IgD-negative memory B cell (primary cell): ENCODE measurements at regions not wholly inside any gene's neighbourhood (a gene's known extent, or its start where the extent isn't known, plus 50 kb on each side); places are given as distances from the start of the nearest gene placed in this dataset.

Experiments
- H3K27ac Mint-ChIP-seq, 3 donors: one replicate each; pipeline ENCODE4 v1.8.0; 2020 to 2022; ENCODE audit warnings: mild to moderate bottlenecking in 3 of 3, mixed read lengths in 3 of 3, moderate library complexity in 1 of 3
- H3K27me3 Mint-ChIP-seq: one replicate; pipeline ENCODE4 v1.8.0; 2021; ENCODE audit warnings: mixed read lengths
- H3K36me3 Mint-ChIP-seq: one replicate; pipeline ENCODE4 v1.8.0; 2020; ENCODE audit warnings: mild to moderate bottlenecking, mixed read lengths
- H3K4me1 Mint-ChIP-seq, 3 donors: one replicate each; pipeline ENCODE4 v1.8.0; 2020 to 2022; ENCODE audit warnings: mixed read lengths in 3 of 3, mild to moderate bottlenecking in 1 of 3
- H3K4me3 Mint-ChIP-seq, 4 donors: one replicate each; pipeline ENCODE4 v1.8.0; 2020 to 2022; ENCODE audit warnings: mild to moderate bottlenecking in 4 of 4, mixed read lengths in 4 of 4, moderate library complexity in 3 of 4
- H3K9me3 Mint-ChIP-seq, 3 donors: one replicate each; pipeline ENCODE4 v1.8.0; 2020 to 2021; ENCODE audit warnings: mixed read lengths in 3 of 3, mild to moderate bottlenecking in 1 of 3

DNA sequence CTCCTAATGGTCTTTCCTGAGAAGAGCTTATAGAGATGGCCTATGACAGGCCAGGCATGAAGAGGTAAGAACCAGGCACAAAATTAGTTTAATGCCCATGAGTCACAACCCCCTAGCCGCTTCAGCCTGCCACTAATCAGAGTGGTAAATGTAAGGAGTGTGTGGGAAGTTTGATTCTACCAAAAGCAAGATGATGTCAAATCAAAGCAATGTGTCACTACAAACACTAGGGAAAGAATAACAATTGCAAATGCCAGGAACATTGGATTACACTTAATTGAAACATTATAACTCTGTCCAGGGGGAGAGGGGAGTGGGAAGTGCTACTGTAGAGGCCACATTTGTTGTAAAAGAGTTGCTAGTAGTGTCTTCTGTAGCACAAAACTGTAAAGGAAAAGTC, 596.6 kb upstream of the AGTR1 start:
- Mint-ChIP-seq H3K4me3 (no peak overlapping the region), H3K36me3 (no peaks in the 10 kb centered on the region), H3K9me3 (peaks cover 0 to 4% (median 0%) of the 10 kb centered on the region in 3 donors), H3K4me1 (no peaks in the 10 kb centered on the region), H3K27ac (no peak overlapping the region), H3K27me3 (no peaks in the 10 kb centered on the region)

DNA sequence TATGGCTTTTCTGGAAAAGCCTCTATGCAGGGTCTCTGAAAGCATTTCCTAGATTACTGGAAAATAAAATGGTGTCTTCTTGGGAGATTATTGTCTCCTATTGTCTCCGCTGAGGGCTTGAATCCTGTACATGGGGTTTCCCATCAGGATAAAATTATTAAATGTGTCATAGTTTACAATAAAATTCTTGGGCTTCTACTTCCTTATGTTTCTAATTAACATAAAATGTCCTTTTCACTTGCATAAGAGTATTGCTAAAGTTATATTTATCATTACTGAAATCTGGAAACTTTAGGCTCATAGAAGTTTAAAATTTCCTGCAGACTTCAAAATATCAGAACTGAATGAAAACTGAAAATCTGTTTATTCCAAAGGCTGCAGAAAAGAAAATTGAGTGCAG, 595.5 kb upstream of the AGTR1 start:
- H3K27ac Mint-ChIP-seq = no peak overlapping the region
- no peaks in the 10 kb centered on the region for H3K4me1 Mint-ChIP-seq
- H3K27me3 Mint-ChIP-seq = no peaks in the 10 kb centered on the region
- H3K36me3 Mint-ChIP-seq = no peaks in the 10 kb centered on the region
- H3K4me3 Mint-ChIP-seq = no peak overlapping the region
- H3K9me3 Mint-ChIP-seq = peaks cover 0 to 4% (median 0%) of the 10 kb centered on the region in 3 donors

DNA sequence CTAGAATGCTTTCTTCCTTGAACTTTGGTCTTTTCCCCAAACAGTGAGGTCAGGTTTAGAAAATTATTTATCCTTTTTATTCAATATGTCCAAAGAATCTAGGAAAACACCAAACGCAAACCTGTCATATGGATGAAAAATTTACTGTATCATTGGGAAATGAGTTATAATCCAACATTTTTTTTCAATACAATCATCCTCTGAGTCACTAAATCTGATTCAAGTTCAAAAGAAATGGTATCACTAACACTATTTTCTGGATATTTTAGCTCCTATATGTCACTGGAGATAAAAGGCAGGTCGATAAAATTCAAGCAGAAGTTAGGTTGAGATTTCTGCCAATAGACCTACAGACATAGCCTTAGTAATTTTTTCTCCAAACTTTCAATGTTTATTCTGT, 591.6 kb upstream of the AGTR1 start:
- H3K27ac Mint-ChIP-seq = no peak overlapping the region
- H3K9me3 Mint-ChIP-seq = peaks cover 0 to 4% (median 0%) of the 10 kb centered on the region in 3 donors
- H3K36me3 Mint-ChIP-seq = no peaks in the 10 kb centered on the region
- no peak overlapping the region for H3K4me3 Mint-ChIP-seq
- no peaks in the 10 kb centered on the region for H3K27me3 Mint-ChIP-seq
- no peaks in the 10 kb centered on the region for H3K4me1 Mint-ChIP-seq

DNA sequence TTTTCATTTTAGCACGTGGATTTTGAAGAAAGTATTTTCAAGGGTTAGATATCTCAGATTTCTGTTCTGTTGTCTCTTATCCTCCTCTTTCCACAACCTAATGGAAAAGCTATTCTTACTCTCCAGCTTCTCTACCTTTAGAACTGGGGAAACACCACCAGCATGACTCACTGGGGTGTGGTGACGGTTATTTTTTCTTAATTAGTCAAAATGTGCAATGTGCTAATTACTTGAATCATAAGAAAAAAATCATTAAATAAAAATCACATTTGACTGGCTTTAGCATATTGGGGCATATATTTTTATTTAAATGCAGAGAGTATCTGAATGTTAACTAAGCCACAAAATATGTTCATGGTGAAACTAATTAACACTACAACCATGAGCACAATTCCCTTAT, 570.7 kb upstream of the AGTR1 start:
- no peaks in the 10 kb centered on the region for H3K36me3 Mint-ChIP-seq
- H3K4me1 Mint-ChIP-seq = no peaks in the 10 kb centered on the region
- no peaks in the 10 kb centered on the region for H3K9me3 Mint-ChIP-seq

DNA sequence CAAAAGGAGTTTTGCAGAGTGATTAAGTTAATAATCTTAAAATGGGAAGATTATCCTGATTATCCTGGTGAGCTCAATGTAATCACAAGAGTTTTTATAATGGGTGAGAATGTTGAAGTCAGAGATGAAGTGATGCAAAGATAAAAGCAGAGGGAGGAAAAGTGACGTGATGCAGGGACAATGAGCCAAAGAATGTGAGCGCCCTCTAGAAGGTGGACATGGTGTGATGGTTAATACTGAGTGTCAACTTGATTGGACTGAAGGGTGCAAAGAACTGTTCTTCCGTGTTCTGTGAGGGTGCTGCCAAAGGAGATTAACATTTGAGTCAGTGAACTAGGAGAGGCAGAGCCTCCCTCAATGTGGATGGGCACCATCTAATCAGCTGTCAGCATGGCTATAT, 569.6 kb upstream of the AGTR1 start:
- Mint-ChIP-seq H3K27ac (no peak overlapping the region), H3K9me3 (peaks cover 2 to 6% (median 4%) of the 10 kb centered on the region in 3 donors), H3K4me1 (no peaks in the 10 kb centered on the region), H3K4me3 (no peak overlapping the region), H3K36me3 (no peaks in the 10 kb centered on the region), H3K27me3 (no peaks in the 10 kb centered on the region)

More for the DNA sequence above, 570.7 kb upstream of the AGTR1 start:
- Mint-ChIP-seq H3K27ac (no peak overlapping the region), H3K4me3 (no peak overlapping the region), H3K27me3 (no peaks in the 10 kb centered on the region)

DNA sequence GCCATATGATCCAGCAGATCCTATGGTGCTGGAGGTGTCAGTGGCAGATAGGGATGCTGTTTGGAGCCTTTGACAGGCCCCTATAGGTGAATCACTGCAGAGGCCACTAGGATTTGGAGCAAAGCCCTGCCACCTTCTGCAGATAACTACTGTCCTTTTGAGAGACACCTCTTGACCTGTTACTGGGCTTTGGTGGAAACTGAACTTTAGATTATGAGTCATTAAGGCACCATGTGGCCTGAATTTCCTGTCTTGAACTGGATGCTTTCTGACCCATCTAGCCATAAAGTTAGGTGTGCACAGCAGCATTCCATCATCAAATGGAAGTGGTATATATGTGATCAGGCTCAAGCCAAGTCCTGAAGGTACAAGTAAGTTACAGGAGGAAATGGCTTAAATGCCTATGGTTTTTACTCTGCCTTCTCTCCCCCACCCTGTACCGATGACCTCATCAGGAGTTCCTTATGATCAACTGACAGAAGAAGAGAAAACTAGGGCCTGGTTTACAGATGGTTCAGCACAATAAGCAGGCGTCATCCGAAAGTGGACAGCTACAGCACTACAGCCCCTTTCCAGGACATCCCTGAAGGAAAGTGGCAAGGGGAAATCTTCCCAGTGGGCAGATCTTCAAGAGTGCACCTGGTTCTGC, 565.6 kb upstream of the AGTR1 start:
- Mint-ChIP-seq H3K9me3 (peaks cover 4 to 13% (median 5%) of the 10 kb centered on the region in 3 donors), H3K27me3 (no peaks in the 10 kb centered on the region), H3K4me1 (no peaks in the 10 kb centered on the region), H3K27ac (no peak overlapping the region), H3K36me3 (no peaks in the 10 kb centered on the region), H3K4me3 (no peak overlapping the region)

DNA sequence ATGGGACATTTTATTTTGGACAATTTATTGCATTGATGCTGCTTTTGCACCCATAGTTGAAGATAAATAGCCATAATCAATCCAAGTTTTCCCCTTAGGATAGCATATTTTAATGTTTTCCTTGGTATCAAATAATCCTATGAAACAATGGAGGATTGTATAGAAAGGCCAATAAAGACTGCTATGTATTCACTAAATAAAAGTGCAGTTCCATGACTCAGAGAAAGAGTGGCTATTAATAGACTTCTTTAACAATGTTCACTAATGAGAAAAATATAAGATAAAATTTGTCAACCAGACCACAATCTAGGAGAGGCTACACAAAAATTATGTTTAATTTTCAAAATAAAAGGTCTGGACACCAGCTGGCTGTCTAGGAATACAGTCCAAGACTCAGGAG, 560.9 kb upstream of the AGTR1 start:
- Mint-ChIP-seq H3K36me3 (no peaks in the 10 kb centered on the region), H3K27me3 (no peaks in the 10 kb centered on the region), H3K4me1 (no peaks in the 10 kb centered on the region)

DNA sequence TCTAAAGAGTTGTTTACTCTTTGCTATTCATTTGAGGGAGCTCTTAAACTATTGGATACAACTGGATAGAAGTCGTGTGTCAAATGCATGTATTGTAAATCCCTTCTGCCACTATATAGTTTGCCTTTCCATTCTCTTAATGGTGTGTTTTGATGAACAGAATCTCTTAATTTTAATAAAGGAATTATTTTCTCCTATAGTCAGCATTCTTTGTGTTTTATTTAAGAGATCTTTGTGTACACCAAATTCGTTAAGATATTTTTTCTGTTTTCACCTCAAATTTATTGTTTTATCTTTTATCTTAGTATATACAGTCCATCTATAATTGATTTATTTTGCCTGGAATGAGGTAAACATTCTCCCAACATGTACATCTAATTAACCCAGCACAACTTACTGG, 551.5 kb upstream of the AGTR1 start:
- no peak overlapping the region for H3K27ac Mint-ChIP-seq
- no peaks in the 10 kb centered on the region for H3K36me3 Mint-ChIP-seq
- peaks cover 0 to 2% (median 0%) of the 10 kb centered on the region in 3 donors for H3K9me3 Mint-ChIP-seq
- peaks cover 0 to 1% (median 0%) of the 10 kb centered on the region in 3 donors for H3K4me1 Mint-ChIP-seq
- H3K4me3 Mint-ChIP-seq = no peak overlapping the region
- no peaks in the 10 kb centered on the region for H3K27me3 Mint-ChIP-seq

More for the DNA sequence above, 560.9 kb upstream of the AGTR1 start:
- H3K9me3 Mint-ChIP-seq = peaks cover 4 to 13% (median 5%) of the 10 kb centered on the region in 3 donors
- H3K27ac Mint-ChIP-seq = no peak overlapping the region
- H3K4me3 Mint-ChIP-seq = no peak overlapping the region

DNA sequence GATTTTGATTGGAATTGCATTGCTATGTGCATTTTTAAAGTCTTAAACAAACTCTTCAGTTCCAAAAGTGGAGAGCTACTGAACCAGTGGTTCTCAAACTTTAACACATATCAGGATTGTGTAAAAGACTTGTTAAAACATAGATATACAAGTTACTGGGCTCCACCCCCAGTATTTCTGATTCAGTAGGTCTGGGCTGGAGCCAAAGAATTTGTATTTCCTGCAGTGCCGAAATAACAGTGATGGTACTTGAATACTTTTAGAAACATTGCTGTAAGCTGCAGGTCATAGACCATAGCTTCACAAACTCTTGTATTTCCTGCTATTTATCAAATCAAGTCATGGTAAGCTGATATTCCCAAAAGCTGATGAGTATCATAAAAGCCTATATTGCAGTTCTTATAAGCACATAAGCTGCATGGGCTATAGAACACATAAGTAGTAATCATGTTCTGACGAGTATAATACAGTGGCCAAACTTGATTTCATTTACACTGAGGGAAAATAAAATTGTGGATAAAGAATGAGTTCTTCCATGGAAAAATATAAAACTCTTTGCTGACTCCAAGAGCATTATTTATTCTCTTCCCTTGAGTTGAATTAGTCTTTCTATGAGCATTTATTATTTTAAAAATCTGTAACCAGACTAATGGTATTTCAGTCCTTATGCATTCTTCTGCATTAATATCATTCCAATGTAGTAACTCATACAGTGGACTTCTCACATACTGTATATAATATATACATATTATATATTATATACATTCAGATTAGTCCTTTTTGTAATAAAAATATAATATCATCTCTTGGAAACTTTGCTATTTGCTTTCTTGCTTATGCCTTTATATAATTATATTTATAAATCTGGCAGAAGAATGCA, 550.5 kb upstream of the AGTR1 start:
- no peak overlapping the region for H3K4me3 Mint-ChIP-seq
- no peak overlapping the region for H3K27ac Mint-ChIP-seq
- peaks cover 2 to 3% (median 2%) of the 10 kb centered on the region in 3 donors for H3K9me3 Mint-ChIP-seq
- H3K4me1 Mint-ChIP-seq = peaks cover 0 to 1% (median 0%) of the 10 kb centered on the region in 3 donors
- no peaks in the 10 kb centered on the region for H3K27me3 Mint-ChIP-seq
- no peaks in the 10 kb centered on the region for H3K36me3 Mint-ChIP-seq

DNA sequence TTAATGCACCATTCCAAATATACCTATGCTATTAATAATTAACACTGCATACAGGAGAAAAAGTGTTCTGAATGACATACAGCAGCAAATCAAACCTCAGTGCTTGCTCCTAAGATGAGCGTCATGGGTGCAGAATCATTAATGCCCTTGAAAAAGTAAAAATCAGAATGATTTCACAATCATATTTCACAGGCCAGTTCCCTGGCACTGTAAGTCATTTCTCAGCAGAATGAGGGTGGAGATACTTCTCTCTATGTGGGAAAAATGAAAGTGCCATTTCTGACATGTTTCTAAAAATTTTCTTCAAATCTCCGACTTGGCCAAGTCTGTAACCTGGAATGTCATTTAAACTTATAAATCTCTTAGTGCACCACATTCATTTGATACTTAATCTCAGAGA, 549.8 kb upstream of the AGTR1 start:
- no peaks in the 10 kb centered on the region for H3K27me3 Mint-ChIP-seq
- H3K4me1 Mint-ChIP-seq = peaks cover 0 to 1% (median 0%) of the 10 kb centered on the region in 3 donors
- peaks cover 2 to 4% (median 3%) of the 10 kb centered on the region in 3 donors for H3K9me3 Mint-ChIP-seq

DNA sequence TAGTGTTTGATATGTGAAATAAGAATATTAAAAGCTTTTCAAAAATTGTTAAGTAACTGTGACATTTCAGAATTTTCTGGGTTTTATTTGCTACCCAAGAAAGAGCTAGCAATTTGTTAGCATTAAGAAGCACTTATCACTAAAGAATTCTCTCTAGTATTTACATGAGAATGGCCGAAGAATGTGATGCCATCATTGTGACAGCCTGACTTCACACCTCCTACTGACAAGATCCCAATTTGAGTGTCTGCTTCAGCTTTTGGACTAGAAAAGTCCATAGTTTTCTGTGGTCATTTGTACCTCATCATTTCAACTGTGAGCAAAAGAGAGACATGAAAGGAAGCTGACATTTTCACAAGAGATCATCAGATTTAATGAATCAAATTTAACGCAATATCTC, 548.1 kb upstream of the AGTR1 start:
- no peaks in the 10 kb centered on the region for H3K27me3 Mint-ChIP-seq
- H3K9me3 Mint-ChIP-seq = peaks cover 2 to 4% (median 3%) of the 10 kb centered on the region in 3 donors
- no peak overlapping the region for H3K4me3 Mint-ChIP-seq
- no peaks in the 10 kb centered on the region for H3K36me3 Mint-ChIP-seq
- H3K4me1 Mint-ChIP-seq = peaks cover 0 to 1% (median 0%) of the 10 kb centered on the region in 3 donors
- H3K27ac Mint-ChIP-seq = no peak overlapping the region

More for the DNA sequence above, 549.8 kb upstream of the AGTR1 start:
- no peak overlapping the region for H3K27ac Mint-ChIP-seq
- H3K36me3 Mint-ChIP-seq = no peaks in the 10 kb centered on the region
- H3K4me3 Mint-ChIP-seq = no peak overlapping the region

DNA sequence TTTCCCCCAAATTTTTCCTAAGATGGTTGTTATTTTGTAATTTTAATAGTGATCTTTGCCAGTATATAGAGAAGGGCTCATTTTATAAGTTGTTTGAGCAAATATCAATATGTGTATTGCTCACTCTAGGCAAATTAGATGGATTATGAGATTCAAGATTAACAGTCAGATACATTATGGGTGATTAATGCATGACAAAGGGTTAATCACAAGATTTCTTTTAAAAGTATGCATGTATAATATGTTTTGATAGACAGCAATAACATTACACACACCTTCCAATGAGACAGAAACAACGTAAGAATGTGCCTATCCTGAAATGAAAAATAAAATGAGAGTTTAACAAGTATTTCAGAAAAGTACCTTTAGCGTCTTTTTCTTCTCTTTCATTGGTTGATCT, 547.6 kb upstream of the AGTR1 start:
- Mint-ChIP-seq H3K9me3 (peaks cover 2 to 4% (median 3%) of the 10 kb centered on the region in 3 donors), H3K27ac (no peak overlapping the region), H3K4me3 (no peak overlapping the region), H3K36me3 (no peaks in the 10 kb centered on the region), H3K4me1 (peaks cover 0 to 1% (median 0%) of the 10 kb centered on the region in 3 donors), H3K27me3 (no peaks in the 10 kb centered on the region)

DNA sequence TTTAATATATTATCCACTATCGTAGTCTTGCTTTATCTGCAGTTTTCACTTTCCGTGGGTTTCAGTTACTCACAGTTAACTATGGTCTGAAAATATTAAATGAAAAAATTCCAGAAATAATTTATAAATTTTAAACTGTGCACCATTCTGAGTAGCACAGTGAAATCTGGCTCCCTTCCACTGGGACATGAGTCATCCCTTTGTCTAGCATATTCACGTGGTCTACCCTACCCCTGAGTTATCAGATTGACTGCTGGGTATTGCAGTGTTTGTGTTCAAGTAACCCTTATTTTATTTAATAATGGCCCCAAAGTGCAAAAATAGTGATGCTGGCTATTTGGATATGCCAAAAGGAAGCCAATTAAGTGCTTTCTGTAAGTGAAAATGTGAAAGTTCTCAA, 539.5 kb upstream of the AGTR1 start:
- no peak overlapping the region for H3K4me3 Mint-ChIP-seq
- no peak overlapping the region for H3K27ac Mint-ChIP-seq
- no peaks in the 10 kb centered on the region for H3K9me3 Mint-ChIP-seq
- H3K4me1 Mint-ChIP-seq = no peaks in the 10 kb centered on the region
- no peaks in the 10 kb centered on the region for H3K36me3 Mint-ChIP-seq
- no peaks in the 10 kb centered on the region for H3K27me3 Mint-ChIP-seq

DNA sequence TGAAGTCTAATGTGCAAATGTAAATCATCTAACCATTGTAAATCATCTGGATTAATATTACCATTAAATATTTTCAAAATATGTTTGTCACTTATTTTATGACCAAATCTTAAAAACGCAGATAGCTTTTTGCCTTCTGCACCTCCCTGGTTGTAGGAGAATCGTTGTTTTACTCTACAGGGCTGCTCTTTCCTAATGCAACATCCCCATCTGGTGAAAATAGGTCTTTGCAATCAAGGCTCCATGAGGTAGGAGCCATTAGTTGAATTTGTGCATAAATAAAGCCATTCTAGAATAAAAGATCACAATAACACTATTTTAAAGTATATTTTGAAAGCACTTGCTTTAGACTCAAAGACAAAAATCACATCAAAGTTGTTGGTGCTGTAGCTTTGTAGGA, 535.6 kb upstream of the AGTR1 start:
- Mint-ChIP-seq H3K4me3 (no peak overlapping the region), H3K4me1 (no peaks in the 10 kb centered on the region), H3K36me3 (no peaks in the 10 kb centered on the region), H3K27ac (no peak overlapping the region), H3K9me3 (peaks cover 0 to 4% (median 0%) of the 10 kb centered on the region in 3 donors), H3K27me3 (no peaks in the 10 kb centered on the region)

DNA sequence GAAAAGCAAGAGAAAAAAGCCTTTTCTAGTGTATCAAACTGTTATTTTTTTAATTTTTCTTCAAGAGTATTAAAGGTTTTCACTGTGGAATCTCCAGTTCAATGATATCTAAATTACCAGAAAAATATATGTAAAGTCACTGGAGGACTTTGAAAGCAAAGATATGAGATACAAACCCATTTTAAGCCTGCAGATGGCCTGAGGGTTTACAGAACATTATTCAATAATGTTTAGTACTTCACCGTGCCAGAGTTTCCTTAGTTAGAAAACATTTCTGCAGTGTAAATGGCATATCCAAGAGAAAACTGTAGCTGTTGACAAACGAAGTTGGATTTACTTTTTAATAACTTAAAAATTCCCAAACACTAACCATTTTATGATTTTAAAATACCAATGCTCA, 529.4 kb upstream of the AGTR1 start:
- H3K4me1 Mint-ChIP-seq = no peaks in the 10 kb centered on the region
- no peaks in the 10 kb centered on the region for H3K27me3 Mint-ChIP-seq
- no peak overlapping the region for H3K4me3 Mint-ChIP-seq
- H3K27ac Mint-ChIP-seq = no peak overlapping the region
- no peaks in the 10 kb centered on the region for H3K36me3 Mint-ChIP-seq
- H3K9me3 Mint-ChIP-seq = peaks cover 0 to 7% (median 2%) of the 10 kb centered on the region in 3 donors
